ENCODE measurements at regions not wholly inside any gene's neighbourhood (a gene's known extent, or its start where the extent isn't known, plus 50 kb on each side); places are given as distances from the start of the nearest gene placed in this dataset.
"Not testable (repeated sequence)": the region's sequence is repeated elsewhere in the genome, so short reads cannot be mapped to it uniquely, and the experiment has no call there.

DNA sequence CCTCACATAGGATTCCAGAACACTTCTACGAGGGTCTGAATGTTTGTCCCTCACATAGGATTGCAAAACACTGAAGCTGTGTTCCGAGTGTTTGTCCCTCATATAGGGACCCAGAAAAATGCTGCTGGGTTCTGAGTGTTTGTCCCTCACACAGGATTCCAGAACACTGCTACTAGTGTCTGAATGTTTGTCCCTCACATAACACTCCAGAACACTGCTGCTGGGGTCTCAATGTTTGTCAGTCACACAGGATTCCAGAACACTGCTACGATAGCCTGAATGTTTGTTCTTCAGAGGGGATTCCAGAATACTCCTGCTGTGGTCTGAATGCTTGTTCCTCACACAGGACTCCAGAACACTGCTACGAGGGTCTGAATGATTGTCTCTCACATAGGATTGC lies 218.7 kb downstream of the FOXD4L6 start:
- no peak for DNase-seq (ENCODE audit: low spot score)
- Mint-ChIP-seq H3K9me3 (peaks cover 100% of the 10 kb centered on the region), H3K36me3 (ENCODE audit: low read depth) (peaks cover 84% of the 10 kb centered on the region), H3K27ac (no peak overlapping the region), H3K27me3 (ENCODE audit: insufficient read depth, low read depth, poor library complexity) (peaks cover 99% of the 10 kb centered on the region), H3K4me1 (no peaks in the 10 kb centered on the region), H3K4me3 (no peak overlapping the region)
- peaks cover 100% of the 10 kb centered on the region for H3K27me3 ChIP-seq (ENCODE audit: insufficient read depth)
- no peak for ATAC-seq
- H3K27ac ChIP-seq (ENCODE audit: low read depth), result no peak overlapping the region
- H3K9me2 ChIP-seq (ENCODE audit: insufficient read depth), result peaks cover 3% of the 10 kb centered on the region
- H3K4me3 ChIP-seq, result no peak overlapping the region
- H2AFZ ChIP-seq, result no peak overlapping the region
- no peak overlapping the region for H3K4me2 ChIP-seq
- no peak for TF ChIP-seq NANOG (IDR thresholded peaks at IDR 0.05; ENCODE audit: borderline replicate concordance)
- no peaks in the 10 kb centered on the region for H3K4me1 ChIP-seq (ENCODE audit: insufficient read depth)
- H3K79me2 ChIP-seq (replicated peaks; ENCODE audit: insufficient read depth), result no peaks in the 10 kb centered on the region
- H4K20me1 ChIP-seq (replicated peaks; ENCODE audit: insufficient read depth), result no peaks in the 10 kb centered on the region
- peaks cover 18% of the 10 kb centered on the region for H3K36me3 ChIP-seq (ENCODE audit: insufficient read depth)
- no peaks in the 10 kb centered on the region for H3F3A ChIP-seq (replicated peaks; ENCODE audit: low read depth)

GRCh38 chr9:40909111-40909510 lies 219.4 kb downstream of the FOXD4L6 start:
- peaks cover 100% of the 10 kb centered on the region for H3K27me3 ChIP-seq (ENCODE audit: insufficient read depth)
- H3K36me3 ChIP-seq (ENCODE audit: insufficient read depth), result peaks cover 11% of the 10 kb centered on the region
- not testable (repeated sequence) for H3K27ac Mint-ChIP-seq; H3K27ac ChIP-seq (ENCODE audit: low read depth); H2AFZ ChIP-seq; H3K4me2 ChIP-seq; DNase-seq (ENCODE audit: low spot score); H3K4me3 Mint-ChIP-seq; H4K20me1 ChIP-seq (replicated peaks; ENCODE audit: insufficient read depth); H3K9me2 ChIP-seq (ENCODE audit: insufficient read depth); H3K4me1 ChIP-seq (ENCODE audit: insufficient read depth); ATAC-seq; H3F3A ChIP-seq (replicated peaks; ENCODE audit: low read depth); H3K79me2 ChIP-seq (replicated peaks; ENCODE audit: insufficient read depth); H3K4me3 ChIP-seq; H3K4me1 Mint-ChIP-seq
- Mint-ChIP-seq H3K36me3 (ENCODE audit: low read depth) (peaks cover 84% of the 10 kb centered on the region), H3K9me3 (peaks cover 100% of the 10 kb centered on the region), H3K27me3 (ENCODE audit: insufficient read depth, low read depth, poor library complexity) (peaks cover 98% of the 10 kb centered on the region)

GRCh38 chr9:40907657-40908624 lies 220.5 kb downstream of the FOXD4L6 start:
- ATAC-seq, result no peak
- DNase-seq (ENCODE audit: low spot score), result no peak
- Histone ChIP-seq H3K4me2 (no peak overlapping the region), H3F3A (replicated peaks; ENCODE audit: low read depth) (no peaks in the 10 kb centered on the region), H3K4me1 (ENCODE audit: insufficient read depth) (no peaks in the 10 kb centered on the region), H3K27me3 (ENCODE audit: insufficient read depth) (peaks cover 100% of the 10 kb centered on the region), H3K9me2 (ENCODE audit: insufficient read depth) (no peaks in the 10 kb centered on the region), H3K36me3 (ENCODE audit: insufficient read depth) (no peaks in the 10 kb centered on the region; the same call in 1 of the 2 replicates), H3K4me3 (no peak overlapping the region), H3K79me2 (replicated peaks; ENCODE audit: insufficient read depth) (no peaks in the 10 kb centered on the region), H4K20me1 (replicated peaks; ENCODE audit: insufficient read depth) (no peaks in the 10 kb centered on the region), H2AFZ (no peak overlapping the region), H3K27ac (ENCODE audit: low read depth) (no peak overlapping the region)
- peaks cover 98% of the 10 kb centered on the region for H3K27me3 Mint-ChIP-seq (ENCODE audit: insufficient read depth, low read depth, poor library complexity)
- H3K9me3 Mint-ChIP-seq, result peaks cover 100% of the 10 kb centered on the region
- no peaks in the 10 kb centered on the region for H3K4me1 Mint-ChIP-seq
- H3K36me3 Mint-ChIP-seq (ENCODE audit: low read depth), result peaks cover 77% of the 10 kb centered on the region
- H3K27ac Mint-ChIP-seq, result no peak overlapping the region
- H3K4me3 Mint-ChIP-seq, result no peak overlapping the region
- TF ChIP-seq, protein P1, sequence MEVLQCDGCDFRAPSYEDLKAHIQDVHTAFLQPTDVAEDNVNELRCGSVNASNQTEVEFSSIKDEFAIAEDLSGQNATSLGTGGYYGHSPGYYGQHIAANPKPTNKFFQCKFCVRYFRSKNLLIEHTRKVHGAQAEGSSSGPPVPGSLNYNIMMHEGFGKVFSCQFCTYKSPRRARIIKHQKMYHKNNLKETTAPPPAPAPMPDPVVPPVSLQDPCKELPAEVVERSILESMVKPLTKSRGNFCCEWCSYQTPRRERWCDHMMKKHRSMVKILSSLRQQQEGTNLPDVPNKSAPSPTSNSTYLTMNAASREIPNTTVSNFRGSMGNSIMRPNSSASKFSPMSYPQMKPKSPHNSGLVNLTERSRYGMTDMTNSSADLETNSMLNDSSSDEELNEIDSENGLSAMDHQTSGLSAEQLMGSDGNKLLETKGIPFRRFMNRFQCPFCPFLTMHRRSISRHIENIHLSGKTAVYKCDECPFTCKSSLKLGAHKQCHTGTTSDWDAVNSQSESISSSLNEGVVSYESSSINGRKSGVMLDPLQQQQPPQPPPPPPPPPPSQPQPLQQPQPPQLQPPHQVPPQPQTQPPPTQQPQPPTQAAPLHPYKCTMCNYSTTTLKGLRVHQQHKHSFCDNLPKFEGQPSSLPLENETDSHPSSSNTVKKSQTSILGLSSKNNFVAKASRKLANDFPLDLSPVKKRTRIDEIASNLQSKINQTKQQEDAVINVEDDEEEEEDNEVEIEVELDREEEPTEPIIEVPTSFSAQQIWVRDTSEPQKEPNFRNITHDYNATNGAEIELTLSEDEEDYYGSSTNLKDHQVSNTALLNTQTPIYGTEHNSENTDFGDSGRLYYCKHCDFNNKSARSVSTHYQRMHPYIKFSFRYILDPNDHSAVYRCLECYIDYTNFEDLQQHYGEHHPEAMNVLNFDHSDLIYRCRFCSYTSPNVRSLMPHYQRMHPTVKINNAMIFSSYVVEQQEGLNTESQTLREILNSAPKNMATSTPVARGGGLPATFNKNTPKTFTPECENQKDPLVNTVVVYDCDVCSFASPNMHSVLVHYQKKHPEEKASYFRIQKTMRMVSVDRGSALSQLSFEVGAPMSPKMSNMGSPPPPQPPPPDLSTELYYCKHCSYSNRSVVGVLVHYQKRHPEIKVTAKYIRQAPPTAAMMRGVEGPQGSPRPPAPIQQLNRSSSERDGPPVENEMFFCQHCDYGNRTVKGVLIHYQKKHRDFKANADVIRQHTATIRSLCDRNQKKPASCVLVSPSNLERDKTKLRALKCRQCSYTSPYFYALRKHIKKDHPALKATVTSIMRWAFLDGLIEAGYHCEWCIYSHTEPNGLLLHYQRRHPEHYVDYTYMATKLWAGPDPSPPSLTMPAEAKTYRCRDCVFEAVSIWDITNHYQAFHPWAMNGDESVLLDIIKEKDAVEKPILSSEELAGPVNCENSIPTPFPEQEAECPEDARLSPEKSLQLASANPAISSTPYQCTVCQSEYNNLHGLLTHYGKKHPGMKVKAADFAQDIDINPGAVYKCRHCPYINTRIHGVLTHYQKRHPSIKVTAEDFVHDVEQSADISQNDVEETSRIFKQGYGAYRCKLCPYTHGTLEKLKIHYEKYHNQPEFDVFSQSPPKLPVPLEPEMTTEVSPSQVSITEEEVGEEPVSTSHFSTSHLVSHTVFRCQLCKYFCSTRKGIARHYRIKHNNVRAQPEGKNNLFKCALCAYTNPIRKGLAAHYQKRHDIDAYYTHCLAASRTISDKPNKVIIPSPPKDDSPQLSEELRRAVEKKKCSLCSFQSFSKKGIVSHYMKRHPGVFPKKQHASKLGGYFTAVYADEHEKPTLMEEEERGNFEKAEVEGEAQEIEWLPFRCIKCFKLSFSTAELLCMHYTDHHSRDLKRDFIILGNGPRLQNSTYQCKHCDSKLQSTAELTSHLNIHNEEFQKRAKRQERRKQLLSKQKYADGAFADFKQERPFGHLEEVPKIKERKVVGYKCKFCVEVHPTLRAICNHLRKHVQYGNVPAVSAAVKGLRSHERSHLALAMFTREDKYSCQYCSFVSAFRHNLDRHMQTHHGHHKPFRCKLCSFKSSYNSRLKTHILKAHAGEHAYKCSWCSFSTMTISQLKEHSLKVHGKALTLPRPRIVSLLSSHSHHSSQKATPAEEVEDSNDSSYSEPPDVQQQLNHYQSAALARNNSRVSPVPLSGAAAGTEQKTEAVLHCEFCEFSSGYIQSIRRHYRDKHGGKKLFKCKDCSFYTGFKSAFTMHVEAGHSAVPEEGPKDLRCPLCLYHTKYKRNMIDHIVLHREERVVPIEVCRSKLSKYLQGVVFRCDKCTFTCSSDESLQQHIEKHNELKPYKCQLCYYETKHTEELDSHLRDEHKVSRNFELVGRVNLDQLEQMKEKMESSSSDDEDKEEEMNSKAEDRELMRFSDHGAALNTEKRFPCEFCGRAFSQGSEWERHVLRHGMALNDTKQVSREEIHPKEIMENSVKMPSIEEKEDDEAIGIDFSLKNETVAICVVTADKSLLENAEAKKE (CRISPR knock-in tag; IDR thresholded peaks at IDR 0.05), result no peak
- TF ChIP-seq JUNB (IDR thresholded peaks at IDR 0.05; ENCODE audit: unreplicated experiment), result no peak
- TF ChIP-seq STAT1 (IDR thresholded peaks at IDR 0.05; ENCODE audit: unreplicated experiment), result no peak
- TF ChIP-seq NANOG (IDR thresholded peaks at IDR 0.05; ENCODE audit: borderline replicate concordance), result no peak
- TF ChIP-seq ZNF331 (CRISPR knock-in tag; IDR thresholded peaks at IDR 0.05; ENCODE audit: low read depth), result no peak
- TF ChIP-seq POLR2AphosphoS5 (IDR thresholded peaks at IDR 0.05; ENCODE audit: low read depth), result no peak
- no peak for TF ChIP-seq ZNF114 (CRISPR knock-in tag; IDR thresholded peaks at IDR 0.05)
- no peak for TF ChIP-seq EZH2 (IDR thresholded peaks at IDR 0.05; ENCODE audit: low read depth, unreplicated experiment)
- no peak for TF ChIP-seq CREB1 (CRISPR knock-in tag; IDR thresholded peaks at IDR 0.05; ENCODE audit: low read depth)
